ENCODE measurements at regions not wholly inside any gene's neighbourhood (a gene's known extent, or its start where the extent isn't known, plus 50 kb on each side); places are given as distances from the start of the nearest gene placed in this dataset.

DNA sequence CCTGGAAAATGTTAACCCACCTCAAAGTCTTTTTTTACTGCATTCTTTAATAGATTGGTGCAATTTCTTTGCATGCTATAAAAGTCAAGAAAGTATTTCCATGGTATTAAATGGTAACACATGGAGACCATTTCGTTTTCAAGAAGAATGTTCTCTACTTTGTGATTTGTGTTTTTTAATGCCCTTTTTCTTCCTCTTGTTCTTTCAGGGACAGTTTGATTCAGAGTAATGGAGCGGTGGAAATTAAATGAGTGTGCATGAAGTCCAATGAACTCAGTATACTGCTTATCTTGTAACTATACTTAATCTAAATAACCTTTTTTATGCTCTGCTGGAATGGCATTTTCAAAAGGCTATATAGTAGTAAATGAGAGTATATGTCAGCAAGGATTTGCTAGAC lies 507.0 kb upstream of the CDH6 start:
- H3K4me3 ChIP-seq (ENCODE audit: low read depth, low read length) = no peak overlapping the region
- in situ Hi-C loops (cut with HindIII; ENCODE audit: low pct_ligation_motif_present, low sequenced_read_pairs) = no loop called here
- H3K27me3 ChIP-seq (replicated peaks) = no peaks in the 10 kb centered on the region
- H3K27ac ChIP-seq = no peak overlapping the region
- TF ChIP-seq, protein P1, sequence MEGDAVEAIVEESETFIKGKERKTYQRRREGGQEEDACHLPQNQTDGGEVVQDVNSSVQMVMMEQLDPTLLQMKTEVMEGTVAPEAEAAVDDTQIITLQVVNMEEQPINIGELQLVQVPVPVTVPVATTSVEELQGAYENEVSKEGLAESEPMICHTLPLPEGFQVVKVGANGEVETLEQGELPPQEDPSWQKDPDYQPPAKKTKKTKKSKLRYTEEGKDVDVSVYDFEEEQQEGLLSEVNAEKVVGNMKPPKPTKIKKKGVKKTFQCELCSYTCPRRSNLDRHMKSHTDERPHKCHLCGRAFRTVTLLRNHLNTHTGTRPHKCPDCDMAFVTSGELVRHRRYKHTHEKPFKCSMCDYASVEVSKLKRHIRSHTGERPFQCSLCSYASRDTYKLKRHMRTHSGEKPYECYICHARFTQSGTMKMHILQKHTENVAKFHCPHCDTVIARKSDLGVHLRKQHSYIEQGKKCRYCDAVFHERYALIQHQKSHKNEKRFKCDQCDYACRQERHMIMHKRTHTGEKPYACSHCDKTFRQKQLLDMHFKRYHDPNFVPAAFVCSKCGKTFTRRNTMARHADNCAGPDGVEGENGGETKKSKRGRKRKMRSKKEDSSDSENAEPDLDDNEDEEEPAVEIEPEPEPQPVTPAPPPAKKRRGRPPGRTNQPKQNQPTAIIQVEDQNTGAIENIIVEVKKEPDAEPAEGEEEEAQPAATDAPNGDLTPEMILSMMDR (IDR thresholded peaks at IDR 0.05; ENCODE audit: low read depth, low read length, missing control alignments) = no peak
- H3K36me3 ChIP-seq (replicated peaks) = no peaks in the 10 kb centered on the region
- no peak for DNase-seq

DNA sequence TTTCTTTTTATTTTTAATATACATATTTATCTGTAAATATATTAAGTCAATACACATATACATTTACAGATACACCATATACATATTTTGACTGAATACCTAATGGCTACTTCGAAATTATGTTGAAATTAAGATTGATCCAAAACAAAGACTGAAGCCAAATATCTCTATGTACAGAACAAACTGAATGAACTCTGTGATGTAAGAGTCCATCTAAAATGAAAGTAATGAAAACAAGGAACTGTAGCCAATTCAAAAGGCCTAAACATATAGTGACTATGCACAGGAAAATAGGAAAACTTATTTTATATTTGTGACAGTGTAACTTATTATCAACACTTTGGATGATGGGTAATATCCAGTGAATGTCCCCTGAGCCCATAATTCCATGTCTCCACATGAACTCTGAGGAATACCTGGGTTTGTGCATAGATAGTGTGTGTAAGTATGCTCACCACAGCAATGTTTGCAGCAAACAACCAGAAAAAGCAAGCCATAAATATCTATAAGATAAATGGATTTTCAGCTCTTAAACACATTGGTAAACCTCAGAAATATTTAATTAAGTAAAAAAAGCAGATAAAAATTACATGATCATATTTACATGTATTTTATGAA lies 517.2 kb upstream of the CDH6 start:
- Histone ChIP-seq H3K27me3 (replicated peaks) (no peaks in the 10 kb centered on the region), H3K4me3 (ENCODE audit: low read depth, low read length) (no peak overlapping the region), H3K27ac (no peak overlapping the region), H3K36me3 (replicated peaks) (no peaks in the 10 kb centered on the region)
- in situ Hi-C loops (cut with HindIII; ENCODE audit: low pct_ligation_motif_present, low sequenced_read_pairs) = no loop called here
- TF ChIP-seq, protein P1 (IDR thresholded peaks at IDR 0.05; ENCODE audit: low read depth, low read length, missing control alignments) = no peak
- DNase-seq = no peak

DNA sequence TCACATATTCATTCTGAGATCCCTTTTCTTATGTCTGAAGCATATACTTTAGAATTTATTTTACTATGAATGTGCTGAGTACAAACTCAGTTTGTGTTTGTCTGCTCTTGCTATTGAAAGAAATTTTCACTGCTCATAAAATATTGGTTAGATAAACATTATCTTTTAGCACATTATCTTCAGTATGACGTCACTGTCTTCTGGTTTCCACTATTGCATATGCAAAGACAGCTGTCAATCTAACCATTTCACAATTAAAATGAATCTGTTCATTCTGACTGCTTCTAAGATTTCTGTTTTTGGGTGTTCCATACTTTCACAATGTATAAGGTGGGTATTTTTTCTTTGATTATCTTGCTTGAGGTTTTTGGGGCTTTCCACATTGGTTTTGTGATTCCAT lies 526.2 kb upstream of the CDH6 start:
- Histone ChIP-seq H3K27ac (no peak overlapping the region), H3K27me3 (replicated peaks) (no peaks in the 10 kb centered on the region), H3K36me3 (replicated peaks) (no peaks in the 10 kb centered on the region), H3K4me3 (ENCODE audit: low read depth, low read length) (no peak overlapping the region)
- TF ChIP-seq, protein P1 (IDR thresholded peaks at IDR 0.05; ENCODE audit: low read depth, low read length, missing control alignments) = no peak
- in situ Hi-C loops (cut with HindIII; ENCODE audit: low pct_ligation_motif_present, low sequenced_read_pairs) = no loop called here
- DNase-seq = no peak

DNA sequence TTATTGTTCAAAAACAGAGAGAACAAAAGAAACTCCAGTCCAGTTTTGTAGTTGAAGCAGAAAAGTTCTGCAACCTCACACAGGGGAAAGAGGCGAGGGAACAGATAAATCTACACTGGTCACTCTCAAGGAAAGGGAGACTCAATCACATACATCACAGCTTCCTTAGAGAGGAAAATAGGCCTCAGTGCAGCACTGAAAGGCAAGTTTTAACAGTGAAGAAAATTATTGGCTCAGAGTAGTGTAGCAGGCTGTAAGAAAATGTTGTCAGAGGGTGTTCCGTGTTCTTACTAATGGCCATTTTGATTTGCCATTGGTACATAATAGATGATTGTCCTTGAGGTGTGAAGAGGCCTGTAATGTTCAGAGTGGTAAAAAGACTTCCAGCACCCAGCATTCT lies 530.0 kb upstream of the CDH6 start:
- Histone ChIP-seq H3K36me3 (replicated peaks) (no peaks in the 10 kb centered on the region), H3K27ac (no peak overlapping the region), H3K27me3 (replicated peaks) (no peaks in the 10 kb centered on the region), H3K4me3 (ENCODE audit: low read depth, low read length) (no peak overlapping the region)
- no peak for DNase-seq
- in situ Hi-C loops (cut with HindIII; ENCODE audit: low pct_ligation_motif_present, low sequenced_read_pairs) = no loop called here
- TF ChIP-seq, protein P1 (IDR thresholded peaks at IDR 0.05; ENCODE audit: low read depth, low read length, missing control alignments) = no peak

DNA sequence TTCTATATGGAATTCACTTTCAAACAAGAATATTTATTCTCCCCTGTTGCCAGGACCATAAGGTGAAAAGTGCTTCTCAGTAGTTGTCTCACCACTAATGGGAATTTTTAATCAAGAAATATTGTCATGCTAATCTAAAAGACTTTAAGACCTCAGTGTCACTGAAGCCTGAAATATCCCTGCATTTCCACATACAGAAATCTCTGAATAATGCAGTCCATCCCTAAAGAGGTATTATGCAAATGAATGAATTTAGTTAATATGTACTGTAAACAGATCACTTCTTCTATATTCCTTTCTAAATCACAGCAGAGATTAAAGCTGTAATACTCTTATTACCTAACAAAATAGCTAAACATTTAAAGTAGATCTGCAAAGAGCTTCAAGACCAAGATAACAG lies 531.1 kb upstream of the CDH6 start:
- TF ChIP-seq, protein P1 (IDR thresholded peaks at IDR 0.05; ENCODE audit: low read depth, low read length, missing control alignments) = no peak
- in situ Hi-C loops (cut with HindIII; ENCODE audit: low pct_ligation_motif_present, low sequenced_read_pairs) = no loop called here

DNA sequence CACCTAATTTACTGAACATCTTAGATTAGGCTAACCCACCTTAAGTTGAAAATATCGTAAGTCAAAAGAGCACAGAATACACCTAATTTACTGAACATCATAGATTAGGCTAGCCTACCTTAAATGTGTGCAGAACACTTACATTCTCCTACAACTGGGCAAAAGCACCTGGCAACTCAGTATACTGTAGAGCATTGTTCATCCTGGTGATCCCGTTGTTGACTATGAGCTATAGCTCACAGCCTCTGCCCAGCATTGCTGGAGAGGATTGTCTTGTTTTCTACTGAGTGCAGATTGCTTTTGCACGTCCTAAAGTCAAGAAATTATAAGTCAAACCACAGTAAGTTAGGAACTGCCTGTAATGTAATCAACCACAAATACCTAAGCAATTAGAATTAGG lies 531.8 kb upstream of the CDH6 start:
- Histone ChIP-seq H3K27ac (no peak overlapping the region), H3K27me3 (replicated peaks) (no peaks in the 10 kb centered on the region), H3K36me3 (replicated peaks) (no peaks in the 10 kb centered on the region), H3K4me3 (ENCODE audit: low read depth, low read length) (no peak overlapping the region)
- in situ Hi-C loops (cut with HindIII; ENCODE audit: low pct_ligation_motif_present, low sequenced_read_pairs) = no loop called here
- TF ChIP-seq, protein P1 (IDR thresholded peaks at IDR 0.05; ENCODE audit: low read depth, low read length, missing control alignments) = no peak
- DNase-seq = no peak

More for the DNA sequence above, 531.1 kb upstream of the CDH6 start:
- no peaks in the 10 kb centered on the region for H3K27me3 ChIP-seq (replicated peaks)
- H3K27ac ChIP-seq = no peak overlapping the region
- no peak for DNase-seq
- H3K4me3 ChIP-seq (ENCODE audit: low read depth, low read length) = no peak overlapping the region
- no peaks in the 10 kb centered on the region for H3K36me3 ChIP-seq (replicated peaks)

Data from brain microvascular endothelial cell (primary cell).